Osteoblast (primary cell): ENCODE measurements at regions not wholly inside any gene's neighbourhood (a gene's known extent, or its start where the extent isn't known, plus 50 kb on each side); places are given as distances from the start of the nearest gene placed in this dataset.

Experiments used
- DNase-seq: peaks from one replicate; pipeline ENCODE4 v3.0.0; 2011; ENCODE audit warnings: low spot score, mixed read lengths; ENCODE audit not compliant: insufficient read length; ENCODE audit errors: missing footprints
- H2AFZ ChIP-seq: 2 replicates; pipeline ENCODE4 v1.6.0; 2011; ENCODE audit warnings: mild to moderate bottlenecking, low read length
- H3K27ac ChIP-seq: 2 replicates; pipeline ENCODE4 v1.5.1; 2011; ENCODE audit warnings: mild to moderate bottlenecking, low read depth, low read length, moderate library complexity
- H3K27me3 ChIP-seq: 2 replicates; pipeline ENCODE4 v1.6.0; 2012; ENCODE audit warnings: mild to moderate bottlenecking, control low read depth, inconsistent platforms, low read length, moderate library complexity; ENCODE audit not compliant: insufficient read depth
- H3K36me3 ChIP-seq: 2 replicates; pipeline ENCODE4 v1.5.1; 2011; ENCODE audit warnings: mild to moderate bottlenecking, low read length, control low read depth, moderate library complexity; ENCODE audit not compliant: insufficient read depth
- H3K4me1 ChIP-seq: 2 replicates; pipeline ENCODE4 v1.5.1; 2011; ENCODE audit warnings: mild to moderate bottlenecking, low read length, control low read depth, moderate library complexity; ENCODE audit not compliant: insufficient read depth
- H3K4me2 ChIP-seq: 2 replicates; pipeline ENCODE4 v1.6.0; 2011; ENCODE audit warnings: mild to moderate bottlenecking, low read length; ENCODE audit not compliant: insufficient read depth
- H3K4me3 ChIP-seq: fragments of 200-600 bp; sonication (generic); 3 replicates; pipeline ENCODE4 v1.5.1; 2012; ENCODE audit warnings: mild to moderate bottlenecking, low read length, inconsistent platforms; ENCODE audit not compliant: insufficient read depth
- H3K79me2 ChIP-seq: 2 replicates; pipeline ENCODE4 v1.6.0; 2012; ENCODE audit warnings: mild to moderate bottlenecking, low read length, control low read depth, inconsistent platforms; ENCODE audit not compliant: insufficient read depth
- H3K9me3 ChIP-seq: 2 replicates; pipeline ENCODE4 v1.5.1; 2011; ENCODE audit warnings: low read depth, low read length, control low read depth
- H4K20me1 ChIP-seq: 2 replicates; pipeline ENCODE4 v1.6.0; 2012; ENCODE audit warnings: mild to moderate bottlenecking, low read length, control low read depth; ENCODE audit not compliant: insufficient read depth
- CTCF ChIP-seq: IDR thresholded peaks from 2 replicates; pipeline ENCODE4 v1.5.1; 2011; ENCODE audit warnings: mild to moderate bottlenecking, low read depth, low read length, moderate library complexity; ENCODE audit errors: extremely low read depth

- Histone ChIP-seq H3K79me2 (no peaks in the 10 kb centered on the region), H3K27ac (no peak overlapping the region), H4K20me1 (no peaks in the 10 kb centered on the region), H3K9me3 (no peaks in the 10 kb centered on the region), H3K36me3 (no peaks in the 10 kb centered on the region), H2AFZ (no peak overlapping the region), H3K27me3 (no peaks in the 10 kb centered on the region), H3K4me2 (no peak overlapping the region), H3K4me3 (no peak overlapping the region), H3K4me1 (no peaks in the 10 kb centered on the region)
- TF ChIP-seq CTCF, result no peak
- DNase-seq, result no peak
These were observed 127.5 kb downstream of the CD8B2 start for GRCh38 chr2:106614511-106615291.

- no peaks in the 10 kb centered on the region for H3K27me3 ChIP-seq
- no peak for TF ChIP-seq CTCF
These were observed 131.4 kb downstream of the CD8B2 start for GRCh38 chr2:106618614-106619013.

GRCh38 chr2:106623456-106623855, 136.3 kb downstream of the CD8B2 start:
- Histone ChIP-seq H3K4me2 (no peak overlapping the region), H3K27me3 (no peaks in the 10 kb centered on the region), H2AFZ (no peak overlapping the region), H3K79me2 (no peaks in the 10 kb centered on the region), H3K27ac (no peak overlapping the region), H4K20me1 (no peaks in the 10 kb centered on the region), H3K9me3 (no peaks in the 10 kb centered on the region), H3K4me3 (no peak overlapping the region), H3K36me3 (no peaks in the 10 kb centered on the region), H3K4me1 (no peaks in the 10 kb centered on the region)
- no peak for TF ChIP-seq CTCF
- no peak for DNase-seq

More at GRCh38 chr2:106618614-106619013, 131.4 kb downstream of the CD8B2 start:
- H3K4me2 ChIP-seq, result no peak overlapping the region
- H3K36me3 ChIP-seq, result no peaks in the 10 kb centered on the region
- no peak overlapping the region for H2AFZ ChIP-seq
- DNase-seq, result no peak
- no peak overlapping the region for H3K4me3 ChIP-seq
- no peaks in the 10 kb centered on the region for H4K20me1 ChIP-seq
- H3K4me1 ChIP-seq, result no peaks in the 10 kb centered on the region
- no peak overlapping the region for H3K27ac ChIP-seq
- no peaks in the 10 kb centered on the region for H3K79me2 ChIP-seq
- H3K9me3 ChIP-seq, result no peaks in the 10 kb centered on the region

GRCh38 chr2:106624787-106625380, 137.7 kb downstream of the CD8B2 start:
- Histone ChIP-seq H2AFZ (no peak overlapping the region), H3K4me3 (no peak overlapping the region), H3K79me2 (no peaks in the 10 kb centered on the region), H3K27ac (no peak overlapping the region), H3K4me1 (no peaks in the 10 kb centered on the region), H3K4me2 (no peak overlapping the region), H3K36me3 (no peaks in the 10 kb centered on the region), H3K27me3 (no peaks in the 10 kb centered on the region), H3K9me3 (no peaks in the 10 kb centered on the region), H4K20me1 (no peaks in the 10 kb centered on the region)
- no peak for DNase-seq
- no peak for TF ChIP-seq CTCF
